ENCODE measurements at regions not wholly inside any gene's neighbourhood (a gene's known extent, or its start where the extent isn't known, plus 50 kb on each side); places are given as distances from the start of the nearest gene placed in this dataset.

DNA sequence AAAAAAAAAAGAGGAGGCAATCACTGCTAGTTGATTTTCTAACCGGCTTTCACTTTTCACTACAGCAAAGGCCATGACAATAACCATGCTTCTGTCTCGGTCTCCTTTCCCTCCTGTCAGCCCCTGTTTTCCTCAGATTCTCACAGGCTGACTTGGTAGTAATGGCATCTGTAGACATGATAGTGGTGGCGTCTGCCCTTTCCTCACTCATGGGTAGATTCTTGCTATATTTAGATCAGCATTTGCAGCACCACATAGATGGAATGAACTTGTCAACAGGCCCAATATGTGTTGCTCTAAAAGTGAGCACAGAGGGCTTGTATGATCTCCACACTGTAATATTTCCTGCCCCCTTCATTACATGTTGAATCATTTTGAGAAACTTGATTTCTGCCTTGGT, 120.3 kb upstream of the FTMT start:
- Histone ChIP-seq H3K4me2 (ENCODE audit: low read length) (no peak overlapping the region), H3K79me2 (ENCODE audit: control insufficient read depth, low read length) (no peaks in the 10 kb centered on the region), H3K27me3 (ENCODE audit: control insufficient read depth, low read length) (no peaks in the 10 kb centered on the region), H3K9me2 (replicated peaks; ENCODE audit: control insufficient read depth, low read length) (no peaks in the 10 kb centered on the region), H3K4me1 (ENCODE audit: control insufficient read depth, low read length) (no peaks in the 10 kb centered on the region), H3K4me3 (ENCODE audit: low read length) (no peak overlapping the region), H4K20me1 (ENCODE audit: control insufficient read depth, insufficient read depth, low read depth, low read length) (no peaks in the 10 kb centered on the region), H3K36me3 (ENCODE audit: control insufficient read depth, low read length) (no peaks in the 10 kb centered on the region), H3F3A (ENCODE audit: control insufficient read depth, insufficient read depth) (no peaks in the 10 kb centered on the region), H3K9me3 (ENCODE audit: control insufficient read depth, insufficient read depth, low read length) (no peaks in the 10 kb centered on the region), H3K27ac (ENCODE audit: low read depth, low read length) (no peak overlapping the region)
- TF ChIP-seq EZH2phosphoT487 (IDR thresholded peaks at IDR 0.05; ENCODE audit: borderline replicate concordance, low read length) = no peak
- TF ChIP-seq, protein P1, sequence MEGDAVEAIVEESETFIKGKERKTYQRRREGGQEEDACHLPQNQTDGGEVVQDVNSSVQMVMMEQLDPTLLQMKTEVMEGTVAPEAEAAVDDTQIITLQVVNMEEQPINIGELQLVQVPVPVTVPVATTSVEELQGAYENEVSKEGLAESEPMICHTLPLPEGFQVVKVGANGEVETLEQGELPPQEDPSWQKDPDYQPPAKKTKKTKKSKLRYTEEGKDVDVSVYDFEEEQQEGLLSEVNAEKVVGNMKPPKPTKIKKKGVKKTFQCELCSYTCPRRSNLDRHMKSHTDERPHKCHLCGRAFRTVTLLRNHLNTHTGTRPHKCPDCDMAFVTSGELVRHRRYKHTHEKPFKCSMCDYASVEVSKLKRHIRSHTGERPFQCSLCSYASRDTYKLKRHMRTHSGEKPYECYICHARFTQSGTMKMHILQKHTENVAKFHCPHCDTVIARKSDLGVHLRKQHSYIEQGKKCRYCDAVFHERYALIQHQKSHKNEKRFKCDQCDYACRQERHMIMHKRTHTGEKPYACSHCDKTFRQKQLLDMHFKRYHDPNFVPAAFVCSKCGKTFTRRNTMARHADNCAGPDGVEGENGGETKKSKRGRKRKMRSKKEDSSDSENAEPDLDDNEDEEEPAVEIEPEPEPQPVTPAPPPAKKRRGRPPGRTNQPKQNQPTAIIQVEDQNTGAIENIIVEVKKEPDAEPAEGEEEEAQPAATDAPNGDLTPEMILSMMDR (IDR thresholded peaks at IDR 0.05; ENCODE audit: low read depth, low read length, poor library complexity, severe bottlenecking) = no peak

DNA sequence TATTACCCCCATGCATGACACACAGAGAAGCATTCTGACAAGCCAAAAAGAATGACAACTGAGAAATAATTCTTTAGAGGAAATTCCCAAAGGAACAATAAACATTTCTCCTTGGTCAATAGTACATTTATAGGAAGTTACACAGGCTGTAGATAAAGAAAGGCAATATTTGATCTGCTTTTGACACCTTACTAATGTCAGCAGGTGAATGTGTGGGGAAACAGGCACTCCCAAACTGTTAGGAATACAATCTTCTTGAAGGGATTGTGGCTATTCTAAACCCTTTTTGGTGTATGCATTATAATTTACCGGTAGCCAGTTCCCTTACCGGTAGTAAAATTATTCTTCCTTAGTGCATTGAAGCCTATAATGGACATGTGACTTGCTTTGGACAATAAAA, 116.1 kb upstream of the FTMT start:
- no peaks in the 10 kb centered on the region for H3K36me3 ChIP-seq (ENCODE audit: control insufficient read depth, low read length)
- H3K4me2 ChIP-seq (ENCODE audit: low read length) = no peak overlapping the region
- H3K27ac ChIP-seq (ENCODE audit: low read depth, low read length) = no peak overlapping the region
- no peak overlapping the region for H3K4me3 ChIP-seq (ENCODE audit: low read length)
- H3K9me2 ChIP-seq (replicated peaks; ENCODE audit: control insufficient read depth, low read length) = no peaks in the 10 kb centered on the region
- no peaks in the 10 kb centered on the region for H3K4me1 ChIP-seq (ENCODE audit: control insufficient read depth, low read length)
- no peaks in the 10 kb centered on the region for H3F3A ChIP-seq (ENCODE audit: control insufficient read depth, insufficient read depth)
- H3K27me3 ChIP-seq (ENCODE audit: control insufficient read depth, low read length) = no peaks in the 10 kb centered on the region
- no peaks in the 10 kb centered on the region for H3K79me2 ChIP-seq (ENCODE audit: control insufficient read depth, low read length)
- no peak for TF ChIP-seq EZH2phosphoT487 (IDR thresholded peaks at IDR 0.05; ENCODE audit: borderline replicate concordance, low read length)
- TF ChIP-seq, protein P1 (IDR thresholded peaks at IDR 0.05; ENCODE audit: low read depth, low read length, poor library complexity, severe bottlenecking) = no peak
- H3K9me3 ChIP-seq (ENCODE audit: control insufficient read depth, insufficient read depth, low read length) = no peaks in the 10 kb centered on the region
- H4K20me1 ChIP-seq (ENCODE audit: control insufficient read depth, insufficient read depth, low read depth, low read length) = no peaks in the 10 kb centered on the region

DNA sequence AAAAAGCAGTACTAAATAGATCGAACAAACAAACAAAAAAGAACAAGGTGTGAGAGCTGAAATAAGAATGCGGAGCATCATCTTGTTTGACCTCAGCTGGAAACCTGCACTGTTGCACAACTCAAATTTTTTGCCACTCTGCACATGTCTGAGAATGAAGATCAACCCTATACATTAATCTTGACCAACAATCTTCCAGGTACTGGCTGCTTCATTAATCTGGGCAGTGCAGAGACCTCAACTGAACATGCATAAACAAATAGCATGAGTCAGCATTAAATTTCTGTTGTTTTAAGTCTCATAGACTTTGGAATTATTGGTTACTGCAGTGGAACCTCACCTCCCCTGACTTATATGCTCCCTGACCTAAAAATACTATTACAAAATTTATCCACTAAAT, 114.6 kb upstream of the FTMT start:
- Histone ChIP-seq H3K9me2 (replicated peaks; ENCODE audit: control insufficient read depth, low read length) (no peaks in the 10 kb centered on the region), H3K79me2 (ENCODE audit: control insufficient read depth, low read length) (no peaks in the 10 kb centered on the region), H3K36me3 (ENCODE audit: control insufficient read depth, low read length) (no peaks in the 10 kb centered on the region), H3K9me3 (ENCODE audit: control insufficient read depth, insufficient read depth, low read length) (no peaks in the 10 kb centered on the region), H3F3A (ENCODE audit: control insufficient read depth, insufficient read depth) (no peaks in the 10 kb centered on the region), H4K20me1 (ENCODE audit: control insufficient read depth, insufficient read depth, low read depth, low read length) (no peaks in the 10 kb centered on the region), H3K27ac (ENCODE audit: low read depth, low read length) (no peak overlapping the region), H3K4me1 (ENCODE audit: control insufficient read depth, low read length) (no peaks in the 10 kb centered on the region), H3K27me3 (ENCODE audit: control insufficient read depth, low read length) (no peaks in the 10 kb centered on the region), H3K4me2 (ENCODE audit: low read length) (no peak overlapping the region), H3K4me3 (ENCODE audit: low read length) (no peak overlapping the region)
- TF ChIP-seq EZH2phosphoT487 (IDR thresholded peaks at IDR 0.05; ENCODE audit: borderline replicate concordance, low read length) = no peak
- TF ChIP-seq, protein P1 (IDR thresholded peaks at IDR 0.05; ENCODE audit: low read depth, low read length, poor library complexity, severe bottlenecking) = no peak

DNA sequence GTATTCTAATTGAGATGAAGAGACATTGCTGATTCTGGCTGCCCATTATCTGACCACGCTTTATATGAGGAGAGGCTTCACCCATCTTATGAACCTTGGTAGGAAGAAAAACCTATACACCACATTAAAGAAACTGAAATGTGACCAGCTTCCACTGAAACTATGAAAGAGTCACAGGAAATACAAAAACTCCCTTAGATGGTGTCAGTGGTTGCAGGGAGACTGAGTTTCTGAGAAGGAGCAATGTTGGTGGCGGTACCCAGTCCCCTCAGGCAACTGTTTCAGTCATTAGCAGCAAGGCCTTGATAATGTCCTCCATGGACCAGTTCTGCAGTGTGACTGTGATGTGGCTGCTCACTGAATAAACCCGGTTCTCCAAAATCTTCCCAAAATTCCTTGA, 110.5 kb upstream of the FTMT start:
- H3K27ac ChIP-seq (ENCODE audit: low read depth, low read length) = no peak overlapping the region
- TF ChIP-seq EZH2phosphoT487 (IDR thresholded peaks at IDR 0.05; ENCODE audit: borderline replicate concordance, low read length) = no peak
- TF ChIP-seq, protein P1 (IDR thresholded peaks at IDR 0.05; ENCODE audit: low read depth, low read length, poor library complexity, severe bottlenecking) = no peak
- H3K4me2 ChIP-seq (ENCODE audit: low read length) = no peak overlapping the region
- H3K4me1 ChIP-seq (ENCODE audit: control insufficient read depth, low read length) = no peaks in the 10 kb centered on the region
- no peaks in the 10 kb centered on the region for H3F3A ChIP-seq (ENCODE audit: control insufficient read depth, insufficient read depth)
- H3K27me3 ChIP-seq (ENCODE audit: control insufficient read depth, low read length) = no peaks in the 10 kb centered on the region
- no peaks in the 10 kb centered on the region for H3K9me3 ChIP-seq (ENCODE audit: control insufficient read depth, insufficient read depth, low read length)
- H4K20me1 ChIP-seq (ENCODE audit: control insufficient read depth, insufficient read depth, low read depth, low read length) = no peaks in the 10 kb centered on the region
- H3K9me2 ChIP-seq (replicated peaks; ENCODE audit: control insufficient read depth, low read length) = no peaks in the 10 kb centered on the region
- no peaks in the 10 kb centered on the region for H3K79me2 ChIP-seq (ENCODE audit: control insufficient read depth, low read length)
- H3K4me3 ChIP-seq (ENCODE audit: low read length) = no peak overlapping the region
- H3K36me3 ChIP-seq (ENCODE audit: control insufficient read depth, low read length) = no peaks in the 10 kb centered on the region
